ENCODE measurements at regions not wholly inside any gene's neighbourhood (a gene's known extent, or its start where the extent isn't known, plus 50 kb on each side); places are given as distances from the start of the nearest gene placed in this dataset.

DNA sequence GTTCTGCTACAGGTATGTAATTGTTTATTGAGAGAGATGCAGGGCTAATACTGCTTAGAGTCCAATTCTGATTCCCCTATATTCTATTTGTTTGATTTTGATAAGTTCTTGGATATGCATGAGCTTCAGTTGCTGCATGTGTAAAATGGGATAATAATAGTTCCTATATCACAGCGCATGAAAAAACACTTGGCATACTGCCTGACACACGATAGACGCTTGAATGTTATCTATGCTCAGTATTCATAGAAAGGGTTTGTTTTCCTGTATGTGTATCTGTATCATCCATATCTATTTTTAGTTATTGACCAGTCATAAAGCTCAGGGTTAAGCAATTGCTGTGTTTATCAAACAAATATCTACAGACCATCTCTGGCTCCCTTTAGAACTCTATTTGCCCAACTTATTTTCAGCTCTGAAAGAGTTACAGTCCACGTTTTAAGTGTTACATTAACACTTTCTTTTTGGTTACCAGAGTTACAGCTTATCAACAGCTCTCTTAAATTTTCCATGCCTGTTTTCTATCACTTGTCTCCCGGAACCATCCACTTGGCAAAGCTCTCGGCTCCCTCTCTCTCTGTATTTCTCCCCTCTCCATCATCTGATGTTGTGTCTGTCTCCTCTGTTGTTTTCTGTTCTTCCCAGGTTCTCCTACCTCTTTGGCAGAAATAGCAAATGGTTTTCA lies 334.8 kb downstream of the CBLN1 start:
- no peak for DNase-seq (ENCODE audit: low spot score)

DNA sequence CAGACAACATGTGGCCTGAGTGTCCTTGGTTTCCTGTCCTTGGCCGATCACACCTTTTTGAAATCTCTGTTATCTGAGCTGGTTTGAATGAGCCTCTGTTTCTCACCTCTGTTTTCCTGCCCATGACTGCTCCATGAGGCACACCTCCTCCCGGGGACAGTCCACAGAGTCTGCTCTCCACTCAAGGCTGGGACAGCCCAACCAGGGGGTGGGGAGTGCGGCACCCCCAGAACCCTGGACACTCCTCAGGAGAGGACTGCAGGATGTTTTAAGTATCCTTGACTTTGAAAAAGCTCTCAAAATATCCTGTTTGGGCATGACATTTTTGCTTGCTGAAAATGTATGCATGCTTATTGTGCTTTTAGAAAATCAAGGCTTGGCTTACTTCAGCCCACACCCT lies 333.0 kb upstream of the N4BP1 start:
- DNase-seq (ENCODE audit: low spot score): no peak

DNA sequence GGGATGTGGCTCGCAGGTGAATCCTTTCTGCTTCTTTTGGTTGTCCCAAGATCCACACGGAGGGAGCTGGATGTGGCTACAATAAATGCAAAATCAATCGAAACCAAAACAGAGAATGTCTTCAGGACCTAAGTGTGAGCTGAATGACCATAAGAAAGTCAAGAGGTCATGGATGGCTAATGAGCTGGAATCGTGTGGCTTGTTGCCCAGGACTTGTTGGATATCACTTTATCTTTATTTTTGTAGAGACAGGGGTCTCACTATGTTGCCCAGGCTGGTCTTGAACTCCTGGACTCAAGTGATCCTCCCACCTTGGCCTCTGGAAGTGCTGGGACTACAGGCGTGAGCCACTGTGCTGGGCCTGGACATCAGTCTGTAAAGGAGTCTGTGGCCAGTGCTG lies 326.8 kb upstream of the N4BP1 start:
- DNase-seq (ENCODE audit: low spot score): no peak

DNA sequence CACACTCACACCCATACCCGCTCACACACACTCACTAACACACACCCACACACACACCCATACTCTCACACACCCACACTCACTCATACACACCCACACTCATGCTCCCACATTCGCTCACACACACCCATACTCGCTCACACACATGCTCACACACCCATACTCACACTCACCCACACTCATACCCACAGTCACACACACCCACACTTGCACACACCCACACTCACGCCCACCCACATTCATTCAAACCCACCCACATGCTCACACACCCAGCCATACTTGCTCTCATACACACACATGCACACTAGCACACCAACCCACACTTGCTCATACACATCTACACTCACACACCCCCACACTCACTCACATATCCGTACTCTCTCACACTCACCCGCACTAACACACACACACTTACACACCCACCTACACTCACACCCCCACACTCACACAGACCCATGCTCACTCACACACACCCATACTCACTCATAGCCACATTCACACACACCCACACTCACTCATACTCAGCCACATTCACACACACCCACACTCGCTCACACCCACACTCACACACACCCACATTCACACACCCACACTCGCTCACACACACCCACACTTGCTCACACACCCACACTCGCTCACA lies 322.4 kb upstream of the N4BP1 start:
- no peak for DNase-seq (ENCODE audit: low spot score)

DNA sequence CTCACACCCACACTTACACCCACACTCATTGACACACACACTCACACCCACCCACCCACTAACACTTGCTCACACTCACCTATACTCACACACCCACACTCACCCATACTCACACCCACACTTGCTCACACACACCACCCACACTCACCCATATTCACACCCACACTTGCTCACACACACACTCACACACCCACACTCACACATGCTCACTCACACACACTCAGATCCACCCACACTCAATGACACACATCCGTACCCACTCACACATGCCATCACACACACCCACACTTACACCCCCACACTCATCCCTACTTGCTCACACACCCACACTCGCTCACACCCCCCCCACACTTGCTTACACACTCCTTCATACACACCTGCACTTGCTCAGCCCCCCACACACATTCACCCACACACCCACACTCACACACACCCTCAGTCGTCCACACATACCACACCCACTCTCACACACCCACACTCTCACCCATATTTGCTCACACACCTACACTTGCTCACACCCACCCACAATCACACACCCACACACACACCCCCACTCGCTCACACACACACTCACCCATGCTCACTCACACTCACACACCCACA lies 321.1 kb upstream of the N4BP1 start:
- DNase-seq (ENCODE audit: low spot score): no peak

DNA sequence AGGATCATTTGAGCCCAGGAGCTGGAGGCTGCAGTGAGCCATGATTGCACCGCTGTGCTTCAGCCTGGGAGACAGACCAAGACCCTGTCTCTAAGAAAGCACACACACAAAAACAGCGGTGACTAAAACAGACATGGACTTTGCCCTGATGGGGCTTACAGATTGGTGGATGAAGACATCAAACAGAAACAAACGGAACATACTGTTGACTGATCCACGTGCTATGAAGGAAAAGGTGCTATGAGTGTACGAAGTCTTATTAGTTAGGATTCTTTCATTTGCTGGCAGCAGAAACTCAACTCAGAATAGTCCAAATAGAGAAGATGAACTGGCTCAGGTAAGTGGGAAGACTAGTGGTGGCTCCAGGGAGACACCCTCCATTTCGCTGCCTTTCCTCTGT lies 309.8 kb upstream of the N4BP1 start:
- peak; percentile 22 for DNase-seq (ENCODE audit: low spot score)

DNA sequence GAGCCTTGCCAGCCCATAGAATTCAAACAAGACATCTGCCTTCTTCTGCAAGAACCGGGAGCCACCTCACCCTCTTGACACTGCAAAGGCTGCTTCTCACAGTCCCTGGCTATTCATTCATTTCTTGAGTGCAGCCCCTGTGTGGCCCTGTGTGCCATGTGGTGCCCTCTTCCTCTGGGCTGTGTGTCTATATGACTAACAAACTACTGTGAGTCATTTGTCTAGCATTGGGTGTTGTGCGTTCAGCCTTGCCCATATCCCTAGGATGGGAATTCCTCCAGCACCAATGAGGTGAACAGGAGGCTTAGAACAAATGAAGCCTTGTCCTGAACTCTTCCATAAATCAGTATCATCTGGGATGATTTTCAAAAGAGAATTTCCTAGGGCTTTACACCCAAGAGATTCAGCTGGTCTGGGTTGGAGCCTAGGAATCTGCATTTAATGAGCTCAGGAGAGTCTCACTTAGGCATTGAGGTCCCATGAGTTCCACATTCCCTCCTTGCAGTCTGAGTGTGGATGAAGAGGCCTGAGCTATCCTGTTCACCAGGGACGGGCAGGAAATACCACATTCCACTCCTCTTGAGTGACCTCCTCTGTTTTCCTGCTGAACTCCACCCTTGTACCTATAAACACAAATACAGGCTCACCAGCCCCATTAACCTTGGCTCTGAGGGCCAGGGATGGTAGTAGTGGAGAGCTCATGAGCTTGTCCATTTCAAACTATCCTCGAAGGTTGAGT lies 308.7 kb upstream of the N4BP1 start:
- DNase-seq (ENCODE audit: low spot score): peak; percentile 80

DNA sequence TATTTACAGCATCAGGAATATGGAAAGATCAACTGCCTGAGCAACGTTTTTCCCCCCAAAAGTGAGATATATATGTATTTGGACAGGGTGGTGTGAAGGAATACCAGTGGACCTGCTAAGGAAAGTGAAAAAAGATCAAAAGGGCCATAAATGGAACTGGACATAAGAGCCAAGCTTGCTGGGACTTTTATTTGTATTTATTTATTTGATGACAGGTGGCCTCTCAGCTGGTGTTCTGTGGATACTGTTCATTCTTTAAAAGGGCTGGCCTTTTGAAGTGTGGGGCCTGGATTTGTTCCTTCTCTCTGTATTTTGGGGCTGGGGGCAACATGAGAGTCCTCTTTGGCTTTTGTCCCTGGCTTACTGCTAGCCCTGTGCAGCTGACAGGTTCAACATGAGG lies 306.6 kb upstream of the N4BP1 start:
- DNase-seq (ENCODE audit: low spot score): no peak

DNA sequence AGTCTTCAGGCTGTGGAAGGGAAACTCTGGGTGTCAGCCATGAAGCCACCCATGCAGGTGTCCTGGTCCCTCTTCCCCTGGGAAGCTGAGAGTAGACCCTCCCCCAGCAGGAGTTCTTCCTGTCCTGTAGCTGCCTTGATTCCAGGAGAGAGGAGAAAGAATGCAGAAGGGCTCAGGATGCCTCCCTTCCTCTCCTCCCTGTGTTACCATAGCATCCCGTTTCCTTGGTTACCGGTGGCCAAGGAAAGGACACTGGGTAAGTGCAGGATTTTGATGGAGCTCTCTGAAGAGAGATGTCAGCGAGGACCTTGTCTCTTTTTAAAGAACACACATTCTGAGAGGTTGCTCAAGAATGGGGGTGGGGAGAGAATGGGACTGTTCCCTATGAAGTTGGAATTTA lies 304.1 kb upstream of the N4BP1 start:
- DNase-seq (ENCODE audit: low spot score): no peak

DNA sequence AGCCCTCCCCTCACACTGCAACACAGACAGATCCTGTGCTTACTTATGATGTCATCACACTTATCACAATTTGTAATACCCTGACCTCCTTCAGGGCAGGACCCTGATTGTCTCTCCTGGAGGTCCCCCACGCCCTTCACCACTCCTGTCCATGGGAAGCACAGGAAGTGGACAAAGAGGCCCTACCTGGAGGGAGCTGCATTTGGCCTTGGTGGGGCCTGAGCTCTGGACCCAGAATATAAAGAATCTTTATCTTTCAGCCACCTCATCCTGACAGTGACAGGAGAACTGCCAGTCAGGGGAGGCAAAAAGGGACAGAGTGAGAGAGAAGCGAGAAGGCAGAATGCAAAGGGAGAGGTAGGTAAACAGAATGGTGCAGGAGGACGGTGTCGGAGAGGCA lies 303.4 kb upstream of the N4BP1 start:
- no peak for DNase-seq (ENCODE audit: low spot score)

DNA sequence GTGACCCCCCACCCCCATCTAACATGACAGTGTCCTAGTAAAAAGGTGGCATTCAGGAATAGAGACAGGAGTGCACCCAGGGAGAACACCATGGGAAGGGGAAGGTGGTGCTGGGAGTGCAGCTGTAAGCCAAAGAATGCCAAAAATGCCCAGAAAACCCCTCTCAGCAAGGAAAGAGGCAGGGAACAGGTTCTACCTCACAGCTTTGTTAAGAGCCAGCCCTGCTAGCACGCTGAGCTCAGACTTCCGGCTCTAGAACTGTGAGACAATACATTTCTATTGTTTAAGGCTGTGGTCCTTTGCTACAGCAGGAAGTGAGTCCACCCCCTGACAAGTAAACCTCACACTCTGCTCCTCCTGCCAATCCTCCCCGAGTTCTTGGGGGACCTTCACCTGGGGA lies 302.4 kb upstream of the N4BP1 start:
- no peak for DNase-seq (ENCODE audit: low spot score)

DNA sequence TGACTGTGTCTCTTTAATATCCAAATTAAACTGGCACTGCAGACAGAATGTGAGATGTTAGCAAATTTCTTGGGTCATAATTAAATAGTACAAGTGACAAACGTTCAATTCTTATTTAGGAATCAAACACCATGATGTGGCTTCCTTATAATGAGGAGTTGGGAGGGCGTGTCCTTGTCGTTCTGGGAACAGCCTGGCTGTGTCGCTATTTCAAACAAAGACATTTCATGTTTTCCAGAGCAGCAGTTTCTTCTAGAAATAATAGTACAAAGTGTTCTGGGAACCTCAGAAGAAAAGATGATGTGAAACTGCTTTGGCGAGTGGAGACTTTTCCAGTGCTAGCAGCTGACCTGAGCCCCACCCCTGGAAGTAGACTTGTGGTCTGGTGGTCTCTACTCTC lies 301.7 kb upstream of the N4BP1 start:
- DNase-seq (ENCODE audit: low spot score): peak; percentile 16

DNA sequence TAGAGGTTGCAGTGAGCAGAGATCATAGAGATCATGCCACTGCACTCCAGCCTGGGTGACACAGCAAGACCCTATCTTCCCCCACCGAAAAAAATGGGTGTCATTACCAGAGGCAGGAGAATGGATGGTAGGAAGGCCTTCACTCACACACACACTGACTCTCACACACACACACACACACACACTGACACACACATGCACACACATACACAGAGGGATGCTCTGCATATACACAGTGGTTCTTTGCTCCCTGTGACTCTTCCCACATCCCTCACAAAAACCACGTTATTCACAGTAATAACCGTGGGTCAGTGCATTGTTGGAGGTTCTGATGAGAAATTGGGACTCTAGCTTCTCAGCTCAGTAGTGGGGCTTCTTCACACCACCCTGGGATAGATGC lies 300.2 kb upstream of the N4BP1 start:
- DNase-seq (ENCODE audit: low spot score): no peak

DNA sequence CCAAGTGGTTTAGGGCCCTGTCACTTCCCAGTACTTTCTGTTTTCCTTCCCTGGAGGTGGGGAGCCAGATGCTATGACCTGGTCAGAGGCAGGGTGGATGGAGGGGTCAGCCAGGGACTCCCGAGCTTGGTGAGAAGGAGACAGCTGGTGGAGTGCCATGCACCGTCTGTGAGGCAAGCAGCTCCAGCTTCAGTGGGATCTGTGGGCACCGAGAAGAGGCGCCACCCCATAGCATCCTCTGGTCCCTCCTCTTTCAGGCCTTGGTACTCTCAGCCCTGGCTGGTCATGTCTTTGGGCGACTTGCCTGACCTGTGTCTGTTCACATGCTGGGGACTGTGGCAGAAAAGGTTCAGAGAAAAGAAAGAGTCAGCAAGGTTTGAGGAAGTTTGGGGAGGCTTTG lies 299.3 kb upstream of the N4BP1 start:
- no peak for DNase-seq (ENCODE audit: low spot score)

DNA sequence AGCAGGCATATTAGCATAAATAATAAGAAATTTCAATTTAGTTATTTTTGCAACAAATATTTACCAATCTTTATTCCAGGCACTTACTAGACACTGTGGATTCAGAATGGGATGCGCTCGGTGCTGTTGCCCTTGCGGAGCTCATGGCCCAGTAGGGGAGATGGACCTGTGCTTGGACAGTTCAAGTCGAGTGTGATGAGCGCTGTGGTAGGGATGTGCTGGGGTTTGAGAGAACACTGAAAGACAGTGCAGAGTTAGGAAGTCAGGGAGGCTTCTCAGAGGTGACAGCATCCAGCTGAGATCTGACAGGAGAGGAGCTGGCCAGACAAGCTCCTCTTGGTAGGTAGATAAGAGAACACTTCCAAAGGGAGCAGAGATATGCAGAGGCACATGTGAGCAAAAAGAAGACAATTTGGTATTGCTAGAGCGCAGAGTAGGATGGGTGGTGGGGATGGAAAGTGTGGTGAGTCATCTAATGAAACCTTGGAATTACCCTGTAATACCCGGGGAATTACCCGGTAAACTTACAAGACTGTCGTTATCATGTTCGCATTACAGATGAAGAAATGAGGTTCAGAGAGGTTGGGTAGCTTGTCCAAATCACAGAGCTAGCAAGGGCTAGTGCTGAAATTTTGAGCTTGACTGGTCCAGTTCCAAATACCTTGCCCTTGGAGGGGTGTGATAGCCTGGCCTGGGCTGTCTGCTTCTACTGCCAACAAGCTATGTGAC lies 298.1 kb upstream of the N4BP1 start:
- DNase-seq (ENCODE audit: low spot score): no peak

DNA sequence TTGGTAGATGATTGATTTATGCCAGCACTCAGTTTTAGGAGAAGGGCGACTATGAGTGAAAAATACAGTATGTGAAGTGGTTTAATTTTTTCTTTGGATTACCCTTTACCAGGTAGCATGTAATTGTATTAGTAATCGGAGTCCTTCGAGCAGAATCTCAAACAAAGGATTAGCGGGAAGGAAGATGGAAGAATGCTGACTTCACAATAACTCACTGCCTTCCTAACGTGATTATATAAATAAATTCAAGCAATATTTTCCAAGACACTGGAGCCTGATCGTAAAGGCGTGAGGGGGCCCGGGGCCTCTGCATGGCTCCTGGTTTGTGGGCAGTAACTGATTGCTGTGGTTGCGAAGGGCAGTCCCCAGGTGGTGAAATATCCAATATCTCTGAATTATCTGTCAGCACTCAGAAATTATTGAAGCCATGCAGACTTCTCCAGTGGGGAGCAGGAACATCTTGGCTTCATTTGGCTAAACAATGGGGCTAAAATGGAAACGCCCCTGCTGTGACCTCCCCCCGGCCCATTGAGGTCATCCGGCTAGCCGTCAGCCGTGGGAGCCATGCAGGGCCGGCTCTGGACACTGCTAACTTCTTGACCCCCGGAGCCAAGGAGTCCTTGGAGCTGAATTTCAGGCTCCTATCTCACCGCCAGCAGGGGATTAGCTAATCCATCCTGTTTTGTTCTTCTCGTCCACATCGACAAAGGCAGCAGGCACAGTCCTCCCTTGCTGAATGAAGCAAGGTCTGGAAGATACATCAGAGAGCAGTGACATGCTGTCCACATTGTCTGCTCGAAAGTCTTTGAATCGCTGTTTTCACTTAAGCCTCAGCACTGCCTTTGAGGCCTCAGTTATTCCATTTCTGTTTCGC lies 295.9 kb upstream of the N4BP1 start:
- no peak for DNase-seq (ENCODE audit: low spot score)

DNA sequence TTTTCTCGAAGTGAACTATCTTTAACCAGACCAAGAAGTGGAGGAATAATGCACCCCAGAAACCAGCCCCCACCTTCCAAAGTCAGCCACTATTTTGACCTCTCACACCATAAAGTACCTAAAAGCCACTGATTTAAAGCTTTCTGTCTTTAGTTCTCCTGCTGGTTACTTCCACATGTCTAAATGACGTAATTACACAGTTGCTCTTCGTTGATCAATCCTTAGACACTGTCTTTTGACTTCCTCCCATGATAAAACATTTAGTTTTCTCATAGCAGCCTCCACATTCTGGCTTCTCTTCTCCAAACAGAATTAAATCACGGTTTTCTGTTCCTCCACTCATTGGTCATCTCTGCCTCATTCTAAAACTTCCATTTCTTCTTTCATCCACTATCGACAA lies 294.4 kb upstream of the N4BP1 start:
- DNase-seq (ENCODE audit: low spot score): no peak

DNA sequence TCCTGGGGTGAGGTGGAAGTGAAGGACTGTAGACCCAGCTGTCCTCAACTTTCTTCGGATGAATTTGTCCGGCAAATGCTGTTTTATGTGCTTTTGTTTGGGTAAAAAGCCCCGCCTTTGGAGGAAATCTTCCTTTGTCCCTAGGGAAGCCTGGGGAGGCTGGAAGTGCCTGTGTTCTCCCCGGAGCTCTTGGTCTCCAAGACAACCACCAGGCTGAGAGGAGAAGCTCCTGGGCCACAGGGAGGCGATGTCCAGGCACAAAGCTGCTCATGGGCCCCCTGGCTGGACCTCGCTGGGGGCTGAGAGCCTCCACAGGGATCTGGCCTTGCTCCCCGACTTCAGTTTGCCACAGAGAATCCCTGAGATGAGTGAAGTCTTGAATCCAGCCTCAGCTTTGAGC lies 293.1 kb upstream of the N4BP1 start:
- DNase-seq (ENCODE audit: low spot score): no peak

DNA sequence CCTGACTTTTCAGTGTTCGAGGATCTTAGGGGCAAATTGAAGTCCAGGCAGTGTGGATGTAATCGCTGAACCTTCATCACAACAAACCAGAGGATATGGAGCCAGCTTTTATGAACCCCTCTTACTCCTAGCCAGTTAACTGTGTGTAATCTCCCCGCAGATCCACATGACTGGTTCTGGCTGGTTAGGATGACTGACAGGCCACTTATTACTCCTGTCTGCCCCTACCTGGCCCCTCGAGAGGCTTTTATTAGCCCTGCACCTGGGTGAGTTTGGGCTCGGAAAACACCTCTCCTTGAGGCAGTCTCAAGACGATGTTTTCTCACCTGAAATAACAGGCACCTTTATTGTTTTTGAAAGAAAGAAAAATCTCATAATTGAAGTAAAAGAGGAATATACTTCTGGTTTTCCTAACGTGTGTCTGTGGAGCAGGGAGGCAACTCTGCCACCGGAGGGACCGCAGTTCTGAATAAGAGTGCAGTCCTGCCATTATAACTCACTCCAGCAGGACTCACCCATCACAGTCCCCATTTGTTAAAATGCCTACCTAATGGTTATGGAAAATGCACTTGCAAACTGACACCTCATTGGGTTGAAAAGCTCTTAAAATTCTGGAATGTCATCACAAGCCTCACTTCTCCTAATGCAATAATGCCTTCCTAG lies 291.9 kb upstream of the N4BP1 start:
- peak; percentile 23 for DNase-seq (ENCODE audit: low spot score)

DNA sequence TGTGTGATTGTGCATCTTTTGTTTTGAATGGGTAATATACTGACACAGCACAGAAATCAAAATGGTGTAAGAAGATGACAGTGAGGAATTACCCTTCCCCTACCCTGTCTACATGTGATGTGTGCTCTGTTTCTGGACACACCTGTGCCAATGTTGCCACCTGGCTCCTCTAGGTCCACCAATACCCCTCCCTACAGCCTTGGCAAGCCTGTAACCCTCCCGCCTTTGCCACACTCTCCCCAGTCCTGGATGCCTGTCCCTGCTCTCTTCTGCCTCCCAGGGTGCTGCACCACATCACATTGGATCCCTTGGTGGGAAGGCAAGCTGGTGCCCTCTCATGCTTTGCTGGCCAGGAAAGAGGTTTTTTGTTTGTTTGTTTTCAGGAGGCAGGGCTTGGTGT lies 289.5 kb upstream of the N4BP1 start:
- no peak for DNase-seq (ENCODE audit: low spot score)

Measured in HT-29 (cell line).